Naive thymus-derived CD4-positive, alpha-beta T cell (primary cell): ENCODE measurements at regions not wholly inside any gene's neighbourhood (a gene's known extent, or its start where the extent isn't known, plus 50 kb on each side); places are given as distances from the start of the nearest gene placed in this dataset.

Experiments used
- ATAC-seq: fragments of 150-1000 bp; cut with Tn5 transposase; 2 replicates; pipeline ENCODE4 v1.10.0; 2021; ENCODE audit warnings: mild to moderate bottlenecking, moderate library complexity
- CTCF ChIA-PET: fragments of 350-600 bp; sonication (Branson Sonifier 250); formaldehyde crosslinking; loops from one replicate; lab custom pipeline; 2021; ENCODE audit warnings: antibody characterized with exemption; lab: Charles Lee
- POLR2A ChIA-PET: fragments of 350-600 bp; sonication (Branson Sonifier 250); formaldehyde crosslinking; loops from one replicate; lab custom pipeline; 2021; ENCODE audit warnings: antibody characterized with exemption, inconsistent platforms; lab: Charles Lee
- DNase-seq, 9 donors: peaks; one replicate each; pipeline versions ENCODE4 v3.0.0 to v3.0.0-alpha.2; 2020 to 2022; ENCODE audit warnings: mixed read lengths in 1 of 9
- H3K27ac ChIP-seq: one replicate; pipeline ENCODE4 v1.7.0; 2013; ENCODE audit warnings: mild to moderate bottlenecking, low read depth, low read length, moderate library complexity
- H3K27me3 ChIP-seq, 2 donors: one replicate each; pipeline ENCODE4 v1.7.0; 2013; ENCODE audit warnings: low read length in 2 of 2, mild to moderate bottlenecking in 2 of 2, moderate library complexity in 2 of 2; ENCODE audit not compliant: control insufficient read depth in 2 of 2, insufficient read depth in 2 of 2
- H3K36me3 ChIP-seq, 3 experiments: 1 replicate in 2 of 3; 2 replicates in 1 of 3; pipeline ENCODE4 v1.7.0; 2013; ENCODE audit warnings: low read length in 3 of 3, mild to moderate bottlenecking in 3 of 3, moderate library complexity in 1 of 3; ENCODE audit not compliant: insufficient read depth in 3 of 3, control insufficient read depth in 2 of 3
- H3K4me1 ChIP-seq, 2 donors: one replicate each; pipeline ENCODE4 v1.7.0; 2013; ENCODE audit warnings: low read length in 2 of 2, mild to moderate bottlenecking in 2 of 2, moderate library complexity in 1 of 2; ENCODE audit not compliant: control insufficient read depth in 2 of 2, insufficient read depth in 2 of 2
- H3K4me3 ChIP-seq: 2 replicates; pipeline ENCODE4 v1.7.0; 2013; ENCODE audit warnings: mild to moderate bottlenecking, low read length
- H3K9me3 ChIP-seq, 3 experiments: 1 replicate in 2 of 3; 2 replicates in 1 of 3; pipeline ENCODE4 v1.7.0; 2013; ENCODE audit warnings: low read length in 3 of 3; ENCODE audit not compliant: control insufficient read depth in 2 of 3
- H3K27ac Mint-ChIP-seq, 9 donors: one replicate each; pipeline ENCODE4 v1.8.0; 2020 to 2022; ENCODE audit warnings: mixed read lengths in 9 of 9, mild to moderate bottlenecking in 8 of 9, moderate library complexity in 5 of 9, inconsistent platforms in 2 of 9
- H3K27me3 Mint-ChIP-seq, 5 donors: one replicate each; pipeline ENCODE4 v1.8.0; 2021 to 2022; ENCODE audit warnings: mixed read lengths in 5 of 5, mild to moderate bottlenecking in 1 of 5
- H3K36me3 Mint-ChIP-seq, 5 donors: one replicate each; pipeline ENCODE4 v1.8.0; 2020 to 2022; ENCODE audit warnings: mixed read lengths in 5 of 5, mild to moderate bottlenecking in 3 of 5, inconsistent platforms in 1 of 5
- H3K4me1 Mint-ChIP-seq, 7 donors: one replicate each; pipeline ENCODE4 v1.8.0; 2020 to 2022; ENCODE audit warnings: mixed read lengths in 7 of 7, mild to moderate bottlenecking in 3 of 7, inconsistent platforms in 1 of 7
- H3K4me3 Mint-ChIP-seq, 10 donors: one replicate each; pipeline ENCODE4 v1.8.0; 2020 to 2022; ENCODE audit warnings: mild to moderate bottlenecking in 10 of 10, mixed read lengths in 10 of 10, moderate library complexity in 6 of 10, inconsistent platforms in 2 of 10
- H3K9me3 Mint-ChIP-seq, 11 donors: one replicate each; pipeline ENCODE4 v1.8.0; 2020 to 2022; ENCODE audit warnings: mixed read lengths in 11 of 11, mild to moderate bottlenecking in 4 of 11, inconsistent platforms in 1 of 11, moderate library complexity in 1 of 11
- intact Hi-C, 2 donors: fragments of 100-400 bp; cut with micrococcal nuclease; formaldehyde crosslinking; loops; one replicate each; pipeline ENCODE4 v1.15.1; 2023

GRCh38 chr5:123916345-123917121 is 404.6 kb downstream of the CSNK1G3 start:
- no peaks in the 10 kb centered on the region for H3K27me3 Mint-ChIP-seq
- POLR2A ChIA-PET = no interaction called here
- H3K4me1 Mint-ChIP-seq = no peaks in the 10 kb centered on the region
- Histone ChIP-seq H3K4me3 (no peak overlapping the region), H3K4me1 (no peaks in the 10 kb centered on the region), H3K9me3 (peaks cover 0 to 4% (median 0%) of the 10 kb centered on the region in 3 experiments), H3K36me3 (no peaks in the 10 kb centered on the region), H3K27me3 (no peaks in the 10 kb centered on the region), H3K27ac (no peak overlapping the region)
- H3K4me3 Mint-ChIP-seq = no peak overlapping the region
- intact Hi-C loops = no loop called here
- CTCF ChIA-PET = no interaction called here
- ATAC-seq (no peak), DNase-seq (no peak)
- H3K9me3 Mint-ChIP-seq = peaks cover 0 to 18% (median 4%) of the 10 kb centered on the region in 11 donors
- no peaks in the 10 kb centered on the region for H3K36me3 Mint-ChIP-seq
- no peak overlapping the region for H3K27ac Mint-ChIP-seq

- H3K36me3 ChIP-seq = no peaks in the 10 kb centered on the region
Observed at GRCh38 chr5:123914333-123914732, 402.4 kb downstream of the CSNK1G3 start.

GRCh38 chr5:123907349-123907748 is 395.4 kb downstream of the CSNK1G3 start:
- Mint-ChIP-seq H3K36me3 (no peaks in the 10 kb centered on the region), H3K4me1 (no peaks in the 10 kb centered on the region), H3K27me3 (no peaks in the 10 kb centered on the region), H3K27ac (no peak overlapping the region), H3K4me3 (no peak overlapping the region), H3K9me3 (peaks cover 0 to 5% (median 0%) of the 10 kb centered on the region in 11 donors)
- Histone ChIP-seq H3K27me3 (no peaks in the 10 kb centered on the region), H3K4me1 (no peaks in the 10 kb centered on the region), H3K9me3 (no peaks in the 10 kb centered on the region), H3K27ac (no peak overlapping the region), H3K36me3 (no peaks in the 10 kb centered on the region), H3K4me3 (no peak overlapping the region)
- CTCF ChIA-PET = no interaction called here
- intact Hi-C loops = no loop called here
- no peak for ATAC-seq
- no peak for DNase-seq
- POLR2A ChIA-PET = no interaction called here

More at GRCh38 chr5:123914333-123914732, 402.4 kb downstream of the CSNK1G3 start:
- DNase-seq = no peak
- H3K27me3 Mint-ChIP-seq = no peaks in the 10 kb centered on the region
- peaks cover 0 to 18% (median 4%) of the 10 kb centered on the region in 11 donors for H3K9me3 Mint-ChIP-seq
- Histone ChIP-seq H3K4me1 (no peaks in the 10 kb centered on the region), H3K27ac (no peak overlapping the region), H3K4me3 (no peak overlapping the region), H3K27me3 (no peaks in the 10 kb centered on the region), H3K9me3 (peaks cover 0 to 4% (median 0%) of the 10 kb centered on the region in 3 experiments)
- ATAC-seq = no peak
- no peak overlapping the region for H3K4me3 Mint-ChIP-seq
- intact Hi-C loops = no loop called here
- POLR2A ChIA-PET = no interaction called here
- no peaks in the 10 kb centered on the region for H3K36me3 Mint-ChIP-seq
- CTCF ChIA-PET = no interaction called here
- no peaks in the 10 kb centered on the region for H3K4me1 Mint-ChIP-seq
- H3K27ac Mint-ChIP-seq = no peak overlapping the region

- no peaks in the 10 kb centered on the region for H3K27me3 Mint-ChIP-seq
Observed at GRCh38 chr5:123906698-123907295, 394.8 kb downstream of the CSNK1G3 start.

GRCh38 chr5:123885081-123885480 is 373.1 kb downstream of the CSNK1G3 start:
- no peaks in the 10 kb centered on the region for H3K36me3 ChIP-seq
- no peak overlapping the region for H3K27ac ChIP-seq
- DNase-seq = no peak
- ChIA-PET POLR2A (no interaction called here), CTCF (no interaction called here)
- intact Hi-C loops = no loop called here
- no peaks in the 10 kb centered on the region for H3K9me3 ChIP-seq
- no peaks in the 10 kb centered on the region for H3K27me3 ChIP-seq
- no peak for ATAC-seq
- H3K27ac Mint-ChIP-seq = no peak overlapping the region
- no peaks in the 10 kb centered on the region for H3K27me3 Mint-ChIP-seq
- H3K4me3 ChIP-seq = no peak overlapping the region
- H3K4me3 Mint-ChIP-seq = no peak overlapping the region
- peaks cover 0 to 6% (median 1%) of the 10 kb centered on the region in 11 donors for H3K9me3 Mint-ChIP-seq
- peaks cover 0 to 1% (median 0%) of the 10 kb centered on the region in 7 donors for H3K4me1 Mint-ChIP-seq
- H3K4me1 ChIP-seq = no peaks in the 10 kb centered on the region
- H3K36me3 Mint-ChIP-seq = no peaks in the 10 kb centered on the region

More at GRCh38 chr5:123906698-123907295, 394.8 kb downstream of the CSNK1G3 start:
- H3K9me3 ChIP-seq = no peaks in the 10 kb centered on the region
- no peaks in the 10 kb centered on the region for H3K27me3 ChIP-seq
- H3K36me3 ChIP-seq = no peaks in the 10 kb centered on the region
- Mint-ChIP-seq H3K36me3 (no peaks in the 10 kb centered on the region), H3K27ac (no peak overlapping the region), H3K4me3 (no peak overlapping the region), H3K9me3 (peaks cover 0 to 5% (median 0%) of the 10 kb centered on the region in 11 donors), H3K4me1 (no peaks in the 10 kb centered on the region)
- no peaks in the 10 kb centered on the region for H3K4me1 ChIP-seq
- no peak overlapping the region for H3K27ac ChIP-seq
- ATAC-seq (no peak), DNase-seq (no peak)
- ChIA-PET CTCF (no interaction called here), POLR2A (no interaction called here)
- no peak overlapping the region for H3K4me3 ChIP-seq
- intact Hi-C loops = no loop called here

GRCh38 chr5:123882965-123883345 is 371.0 kb downstream of the CSNK1G3 start:
- POLR2A ChIA-PET = no interaction called here
- DNase-seq (no peak), ATAC-seq (no peak)
- Mint-ChIP-seq H3K4me1 (peaks cover 0 to 1% (median 0%) of the 10 kb centered on the region in 7 donors), H3K27ac (no peak overlapping the region), H3K4me3 (no peak overlapping the region), H3K36me3 (no peaks in the 10 kb centered on the region), H3K9me3 (peaks cover 0 to 6% (median 2%) of the 10 kb centered on the region in 11 donors), H3K27me3 (no peaks in the 10 kb centered on the region)
- Histone ChIP-seq H3K4me1 (no peaks in the 10 kb centered on the region), H3K4me3 (no peak overlapping the region), H3K27ac (no peak overlapping the region), H3K27me3 (no peaks in the 10 kb centered on the region), H3K36me3 (no peaks in the 10 kb centered on the region), H3K9me3 (no peaks in the 10 kb centered on the region)
- intact Hi-C loops = no loop called here
- CTCF ChIA-PET = no interaction called here
